Activated T-cell treated with anti-CD3 and anti-CD28 coated beads, Interleukin-2, amount 50 U/mL, for 48 hours (primary cell): ENCODE measurements at regions not wholly inside any gene's neighbourhood (a gene's known extent, or its start where the extent isn't known, plus 50 kb on each side); places are given as distances from the start of the nearest gene placed in this dataset.

ENCODE experiments used
- DNase-seq, 2 experiments: peaks; one replicate each; pipeline ENCODE4 v3.0.0-alpha.2; 2020

DNA sequence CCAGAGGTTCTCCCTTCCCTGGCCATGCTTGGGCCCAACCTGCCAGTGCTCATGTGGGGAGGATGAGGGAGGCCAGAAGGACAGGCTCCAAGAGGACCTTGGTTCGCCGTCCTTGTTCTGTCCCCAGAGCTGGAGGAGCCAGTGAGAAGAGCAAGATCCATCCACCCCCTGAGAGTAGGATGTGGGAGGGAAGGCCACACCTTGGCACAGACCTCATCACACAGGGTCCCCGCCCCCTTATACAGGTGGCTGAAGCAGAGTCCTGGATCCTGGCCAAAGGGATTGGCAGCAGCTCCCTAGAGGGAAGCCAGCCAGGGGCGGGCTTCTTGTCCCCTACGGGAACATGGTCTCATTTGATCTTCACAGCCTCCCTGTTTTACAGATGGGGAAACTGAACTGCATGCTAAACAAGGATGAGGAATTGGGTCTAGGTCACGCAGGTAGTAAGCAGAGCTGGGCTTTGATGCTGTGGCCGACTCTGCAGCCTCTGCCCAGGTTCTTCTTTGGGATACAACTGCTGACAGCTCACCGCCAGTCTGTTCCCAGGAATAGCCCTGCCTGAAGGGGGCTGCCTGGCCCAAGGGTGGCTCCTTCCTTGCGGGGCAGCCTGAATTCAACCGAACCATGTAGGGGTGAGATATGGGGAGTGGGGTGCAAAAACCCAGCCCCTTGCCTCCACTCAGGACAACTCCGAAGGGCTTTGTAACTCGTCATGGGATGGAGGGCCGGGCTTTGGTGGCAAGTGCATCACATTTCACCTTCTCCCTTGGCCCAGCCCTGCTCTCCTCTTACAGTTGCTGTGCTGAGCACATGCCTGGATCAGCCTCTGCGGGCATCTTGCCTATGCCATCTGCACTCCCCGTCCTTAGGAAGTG, 62.2 kb upstream of the KDM7A start:
- no peak for DNase-seq

DNA sequence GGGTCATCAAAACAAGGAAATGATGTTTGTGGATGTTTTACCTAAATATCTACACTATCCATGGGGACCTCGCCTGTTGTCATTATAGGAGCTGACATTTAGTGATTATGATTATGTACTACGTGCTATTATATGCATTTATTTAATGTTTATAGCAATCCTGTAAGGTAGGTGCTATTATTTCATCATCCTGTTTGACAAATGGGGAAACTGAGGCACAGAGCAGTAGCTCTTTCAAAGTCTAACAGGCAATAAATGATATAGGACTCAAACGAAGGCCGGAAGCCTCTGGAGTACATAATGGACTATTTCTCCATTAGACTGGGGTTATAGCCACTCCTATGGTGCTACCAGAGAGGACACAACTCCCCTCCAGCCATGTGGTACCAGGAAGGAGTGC, 60.6 kb upstream of the KDM7A start:
- DNase-seq: no peak

DNA sequence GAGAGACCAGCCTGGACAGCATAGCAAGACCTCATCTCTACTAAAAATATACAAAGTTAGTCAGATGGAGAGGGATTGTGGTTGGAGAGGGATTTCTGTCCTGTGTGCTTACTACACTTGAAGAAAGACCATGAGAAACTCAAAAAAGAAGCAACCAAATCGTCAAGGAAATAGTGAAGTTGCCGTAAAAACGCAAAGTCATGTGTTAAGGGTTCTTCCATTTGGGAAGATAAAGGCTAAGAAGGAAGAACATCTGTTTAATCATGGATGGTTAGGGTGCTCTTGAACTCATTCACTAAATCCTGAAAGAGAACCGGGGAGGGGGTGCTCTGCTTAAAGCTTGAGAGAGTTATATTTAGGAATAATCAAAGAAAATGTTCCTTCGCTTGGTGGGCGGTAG, 59.8 kb upstream of the KDM7A start:
- no peak for DNase-seq

DNA sequence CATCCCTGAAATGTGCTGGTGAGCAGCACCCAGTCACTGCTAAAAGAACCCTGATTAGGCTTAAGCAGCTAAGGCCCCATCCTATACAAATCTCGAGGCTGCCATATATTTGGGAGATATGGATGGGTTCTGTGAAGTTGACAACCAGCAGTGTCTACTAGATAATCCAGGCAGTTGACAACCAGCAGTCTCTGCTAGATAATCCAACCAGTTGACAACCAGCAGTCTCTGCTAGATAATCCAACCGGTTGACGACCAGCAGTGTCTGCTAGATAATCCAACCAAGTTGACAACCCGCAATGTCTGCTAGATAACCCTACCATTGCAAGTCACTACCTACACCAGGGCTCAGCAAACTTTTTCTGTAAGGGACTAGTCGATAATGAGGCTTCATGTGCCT, 58.3 kb upstream of the KDM7A start:
- DNase-seq: no peak

DNA sequence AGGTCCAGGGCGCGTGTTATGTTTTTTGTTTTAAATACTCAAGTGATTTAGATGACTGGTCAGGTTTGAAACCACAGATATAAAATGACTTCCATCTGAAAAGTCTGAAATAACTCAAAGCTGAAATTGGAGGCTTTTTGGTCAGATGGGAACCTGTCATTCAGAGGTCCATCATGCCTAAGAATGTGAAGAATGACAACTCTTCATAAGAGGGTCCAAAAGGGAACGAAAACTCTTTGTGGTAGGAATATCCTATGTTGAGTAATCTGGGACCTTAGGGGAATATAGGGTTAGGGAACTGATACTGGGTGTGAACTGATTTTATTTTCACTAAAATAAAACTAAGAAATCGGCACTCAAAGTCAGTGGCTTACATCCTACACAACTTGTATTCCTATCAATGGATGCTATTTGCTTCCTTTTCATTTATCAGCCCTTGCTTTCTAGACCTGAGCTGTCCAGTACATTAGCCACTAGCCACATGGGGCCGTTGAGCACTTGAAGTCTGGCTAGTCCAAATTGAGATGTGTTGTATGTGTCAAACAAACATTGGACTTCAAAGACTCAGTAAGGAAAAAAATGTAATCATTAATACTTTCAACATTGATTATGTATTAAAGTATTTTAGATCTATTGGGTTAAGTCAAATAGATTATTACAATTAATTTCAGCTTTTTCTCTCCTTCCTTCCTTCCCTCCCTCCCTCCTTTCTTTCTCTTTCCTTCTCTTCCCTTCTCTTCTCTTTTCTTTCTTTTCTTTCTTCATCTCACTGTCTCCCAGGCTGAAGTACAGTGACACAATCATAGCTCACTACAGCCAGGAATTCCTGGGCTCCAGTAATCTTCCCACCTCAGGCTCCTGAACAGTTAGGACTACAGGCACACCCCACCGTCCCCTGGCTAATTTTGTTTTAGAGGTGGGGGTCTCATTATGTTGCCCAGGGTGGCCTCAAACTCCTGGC, 56.5 kb upstream of the KDM7A start:
- no peak for DNase-seq

DNA sequence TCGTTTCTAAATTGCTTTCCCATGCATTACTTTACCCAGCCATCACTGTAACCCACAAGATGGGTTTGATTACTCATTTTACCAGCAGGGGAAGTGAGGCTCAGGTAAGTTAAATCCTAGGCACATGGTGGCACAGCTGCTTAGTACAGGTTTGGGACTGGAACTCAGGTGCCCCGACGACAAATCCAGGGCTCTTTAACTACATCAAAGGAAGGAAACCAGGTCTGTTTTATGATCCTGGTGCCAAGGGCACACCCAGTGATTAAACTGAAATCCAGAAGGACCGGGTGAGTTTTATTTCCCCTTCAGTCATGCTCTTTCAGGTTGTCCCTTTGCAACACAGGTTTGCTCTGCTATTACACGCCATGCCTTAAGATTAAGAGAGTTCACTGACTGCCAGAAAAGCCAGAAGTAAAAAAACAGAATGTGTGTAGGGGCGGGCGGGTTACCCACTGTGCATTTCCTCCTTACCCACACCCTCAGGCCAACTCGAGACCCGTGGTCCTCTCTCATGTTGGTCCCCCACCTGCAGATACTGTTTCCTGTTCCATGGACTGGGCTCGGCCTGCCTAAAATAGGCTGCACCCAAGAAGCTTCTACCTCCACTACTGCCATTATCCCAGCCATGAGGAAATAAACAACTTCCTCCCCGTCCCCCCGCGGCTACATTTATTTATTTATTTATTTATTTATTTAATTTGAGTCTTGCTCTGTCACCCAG, 55.1 kb upstream of the KDM7A start:
- peak in 1 of 2 experiments; percentile 45 for DNase-seq

DNA sequence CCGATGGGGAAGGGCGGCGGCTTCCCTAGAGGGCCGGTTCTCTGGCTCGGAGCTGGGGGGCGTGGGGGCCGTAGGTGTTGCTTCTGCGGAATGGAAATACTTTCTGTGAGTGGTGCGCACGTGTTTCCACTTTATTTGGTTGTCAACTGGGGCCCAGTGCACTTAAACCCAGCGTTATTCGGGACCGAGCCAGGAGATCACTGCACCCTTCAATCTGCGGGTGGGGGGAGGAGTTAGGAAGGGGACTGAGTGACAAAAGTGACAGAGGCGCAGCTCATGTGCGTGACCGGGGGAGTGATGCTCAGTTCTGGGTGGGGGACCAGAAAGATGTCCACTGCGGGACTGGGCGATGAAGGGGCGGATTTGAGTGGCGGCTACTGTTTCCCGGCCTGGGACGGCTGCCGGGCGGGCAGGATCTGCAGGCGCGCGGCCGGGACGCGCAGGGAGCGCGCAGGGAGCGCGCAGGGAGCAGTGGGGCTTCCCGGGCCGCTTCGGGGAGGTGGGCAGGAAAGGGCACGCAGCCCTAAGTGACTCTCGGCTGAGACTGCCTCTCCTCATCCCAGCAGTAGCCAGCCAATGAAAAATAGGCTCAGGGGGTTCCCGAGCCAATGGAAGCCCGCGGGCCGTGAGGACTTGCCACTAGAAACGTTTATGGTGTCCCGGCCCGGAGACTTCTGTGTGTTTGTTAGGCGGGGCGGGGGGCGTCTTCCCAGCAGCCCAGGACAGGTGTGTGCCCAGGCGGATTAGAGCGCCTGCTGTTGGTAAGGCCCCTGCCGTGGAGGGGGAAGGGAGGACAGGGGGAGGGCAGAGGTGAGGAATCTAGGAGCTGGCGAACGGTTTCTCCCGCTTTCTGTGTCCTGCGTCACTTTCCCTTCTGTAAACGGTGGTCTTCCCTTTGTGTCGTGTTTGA, 54.3 kb upstream of the KDM7A start:
- DNase-seq: peak; percentile 73 to 79

DNA sequence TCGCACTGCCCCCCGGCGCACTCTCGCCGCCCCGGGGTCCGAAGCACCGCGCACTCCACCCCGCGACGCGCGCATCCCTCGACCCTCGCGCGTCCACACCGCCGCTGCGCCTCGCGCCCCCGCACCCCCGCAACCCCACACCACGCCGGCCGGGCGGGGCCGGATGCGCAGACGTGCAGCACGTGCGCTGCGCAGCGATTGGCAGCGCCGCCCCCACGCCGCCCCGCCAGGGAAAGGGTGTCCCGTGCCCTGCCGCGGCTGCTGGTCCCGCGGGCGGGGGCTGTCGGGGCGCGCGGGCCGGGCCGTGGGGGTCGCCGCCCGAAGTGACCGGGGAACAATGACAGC, 53.7 kb upstream of the KDM7A start:
- DNase-seq: peak; percentile 86 to 88

DNA sequence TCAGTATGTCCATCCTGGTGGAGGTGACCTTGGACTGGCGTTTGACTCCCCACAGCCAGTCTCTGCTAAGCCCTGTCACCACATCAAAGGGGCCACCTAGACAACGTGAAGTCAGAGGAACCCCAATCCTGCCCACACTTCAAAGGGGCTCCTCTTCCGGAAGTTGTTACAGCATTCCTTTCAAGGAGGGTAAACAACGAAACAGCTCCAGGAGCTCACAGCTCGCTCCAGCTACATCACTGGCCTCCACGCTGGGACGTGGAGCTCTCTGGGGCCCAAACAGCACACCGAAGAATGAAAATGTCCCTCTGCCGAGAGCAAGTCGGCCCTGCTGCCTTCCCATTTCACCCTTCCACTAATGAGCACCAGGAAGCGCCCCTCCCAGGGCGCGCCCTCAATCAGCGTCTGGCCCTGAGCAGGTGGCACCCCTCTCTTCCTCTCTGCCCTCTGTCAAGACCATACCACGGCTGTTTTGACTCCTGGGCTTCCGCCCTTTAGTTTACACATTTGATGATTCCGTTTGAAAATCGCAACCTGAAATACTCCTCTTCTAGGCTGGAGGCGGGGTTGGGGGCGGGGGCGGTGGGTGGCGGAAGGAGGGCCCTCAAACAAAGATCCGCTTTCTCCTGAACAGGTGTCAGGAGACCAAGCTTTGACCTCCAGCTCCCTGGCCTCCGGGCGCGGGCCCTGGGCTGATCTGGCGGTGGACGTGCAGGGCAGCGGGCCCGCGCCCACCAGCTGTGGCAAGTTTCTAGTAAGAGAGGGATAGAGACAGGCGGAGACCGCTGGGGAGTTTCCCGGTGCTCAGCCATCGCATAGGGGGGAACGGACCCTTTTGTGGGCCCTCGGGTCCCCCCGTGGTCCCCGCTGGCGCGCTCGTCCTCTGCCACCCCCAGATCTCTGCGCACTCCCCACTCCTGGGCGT, 53.1 kb upstream of the KDM7A start:
- peak; percentile 78 to 80 for DNase-seq

DNA sequence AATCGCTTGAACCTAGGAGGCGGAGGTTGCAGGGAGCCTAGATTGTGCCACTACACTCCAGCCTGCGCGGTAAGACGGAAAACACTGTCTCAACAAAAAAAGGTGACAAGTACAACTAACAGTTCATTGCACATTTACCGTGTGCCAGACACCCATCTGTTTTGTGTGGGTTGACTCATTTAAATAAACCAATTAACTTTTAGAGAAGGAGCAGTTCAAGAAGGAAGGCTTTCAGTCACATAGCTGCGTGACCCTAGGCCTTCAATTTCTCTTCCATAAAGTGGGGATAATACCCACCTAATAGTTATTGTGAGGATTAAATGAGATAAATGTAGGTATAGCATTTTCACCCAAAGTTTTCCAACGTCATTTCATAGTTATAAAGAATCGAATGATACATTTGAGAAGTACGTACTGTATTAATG, 52.3 kb upstream of the KDM7A start:
- DNase-seq: no peak
